ENCODE measurements at regions not wholly inside any gene's neighbourhood (a gene's known extent, or its start where the extent isn't known, plus 50 kb on each side); places are given as distances from the start of the nearest gene placed in this dataset.

DNA sequence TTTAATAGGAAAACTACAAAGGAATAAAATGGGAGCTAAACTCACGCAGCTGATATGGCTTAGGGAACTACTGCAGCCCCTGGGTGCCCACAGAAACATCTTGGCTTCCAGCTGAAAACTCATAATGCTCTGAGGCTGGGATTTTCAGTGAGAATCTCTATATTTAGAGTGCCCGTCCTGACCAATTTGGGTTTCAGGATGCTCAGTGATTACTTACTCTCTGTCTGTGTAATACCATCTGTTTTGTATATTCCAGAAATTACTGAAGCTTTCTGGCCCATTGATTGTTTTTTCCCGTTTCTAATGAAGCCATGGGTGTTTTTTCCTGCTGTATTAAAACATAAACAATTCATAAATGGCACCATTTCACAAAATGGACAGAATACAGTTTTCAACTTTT lies 50.6 kb upstream of the ZNF385D start:
- no peak overlapping the region for H3K27ac ChIP-seq
- TF ChIP-seq, protein P1, sequence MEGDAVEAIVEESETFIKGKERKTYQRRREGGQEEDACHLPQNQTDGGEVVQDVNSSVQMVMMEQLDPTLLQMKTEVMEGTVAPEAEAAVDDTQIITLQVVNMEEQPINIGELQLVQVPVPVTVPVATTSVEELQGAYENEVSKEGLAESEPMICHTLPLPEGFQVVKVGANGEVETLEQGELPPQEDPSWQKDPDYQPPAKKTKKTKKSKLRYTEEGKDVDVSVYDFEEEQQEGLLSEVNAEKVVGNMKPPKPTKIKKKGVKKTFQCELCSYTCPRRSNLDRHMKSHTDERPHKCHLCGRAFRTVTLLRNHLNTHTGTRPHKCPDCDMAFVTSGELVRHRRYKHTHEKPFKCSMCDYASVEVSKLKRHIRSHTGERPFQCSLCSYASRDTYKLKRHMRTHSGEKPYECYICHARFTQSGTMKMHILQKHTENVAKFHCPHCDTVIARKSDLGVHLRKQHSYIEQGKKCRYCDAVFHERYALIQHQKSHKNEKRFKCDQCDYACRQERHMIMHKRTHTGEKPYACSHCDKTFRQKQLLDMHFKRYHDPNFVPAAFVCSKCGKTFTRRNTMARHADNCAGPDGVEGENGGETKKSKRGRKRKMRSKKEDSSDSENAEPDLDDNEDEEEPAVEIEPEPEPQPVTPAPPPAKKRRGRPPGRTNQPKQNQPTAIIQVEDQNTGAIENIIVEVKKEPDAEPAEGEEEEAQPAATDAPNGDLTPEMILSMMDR (IDR thresholded peaks at IDR 0.05), result no peak
- H3K4me3 ChIP-seq, result no peak overlapping the region
- DNase-seq (ENCODE audit: low spot score), result no peak

DNA sequence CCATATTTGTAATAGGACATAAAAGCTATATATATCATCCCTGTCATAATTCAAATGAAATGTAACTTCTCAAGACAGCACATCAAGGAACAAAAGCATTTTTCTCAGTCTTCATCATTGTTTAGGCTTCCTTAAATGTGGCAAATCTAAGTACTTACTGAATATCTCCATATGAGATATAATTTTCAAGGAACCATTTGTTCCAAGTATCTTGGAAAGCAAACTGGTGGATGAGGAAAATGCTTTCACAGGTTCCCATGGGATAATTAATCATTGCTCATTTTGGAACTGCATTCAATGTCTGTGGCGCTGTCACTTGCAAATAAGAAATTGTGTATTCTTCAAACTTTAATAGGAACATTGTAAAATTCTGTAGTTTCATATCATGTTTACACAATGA lies 52.6 kb upstream of the ZNF385D start:
- TF ChIP-seq, protein P1 (IDR thresholded peaks at IDR 0.05), result no peak
- Histone ChIP-seq H3K27ac (no peak overlapping the region), H3K4me3 (no peak overlapping the region)
- DNase-seq (ENCODE audit: low spot score), result no peak

DNA sequence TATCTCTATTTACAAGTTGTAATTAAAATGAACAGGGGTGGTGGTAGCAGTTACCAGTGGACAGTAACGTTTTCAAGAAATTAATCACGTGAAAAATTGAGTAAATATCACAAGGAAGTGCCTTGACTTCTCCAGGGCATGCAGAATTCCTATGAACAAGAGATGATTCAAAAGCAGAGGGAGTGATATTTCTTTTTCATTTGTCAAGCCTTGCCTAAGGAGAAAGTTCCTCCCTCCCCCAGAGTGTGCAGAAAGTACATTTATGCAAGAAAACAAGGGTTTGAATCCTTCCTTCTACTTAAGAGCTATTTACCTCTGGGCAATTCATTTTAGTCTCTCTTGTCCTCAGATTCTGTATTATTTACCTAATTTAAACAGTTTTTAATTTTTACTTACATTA lies 53.3 kb upstream of the ZNF385D start:
- Histone ChIP-seq H3K27ac (no peak overlapping the region), H3K4me3 (no peak overlapping the region)
- DNase-seq (ENCODE audit: low spot score), result no peak
- TF ChIP-seq, protein P1 (IDR thresholded peaks at IDR 0.05), result no peak

DNA sequence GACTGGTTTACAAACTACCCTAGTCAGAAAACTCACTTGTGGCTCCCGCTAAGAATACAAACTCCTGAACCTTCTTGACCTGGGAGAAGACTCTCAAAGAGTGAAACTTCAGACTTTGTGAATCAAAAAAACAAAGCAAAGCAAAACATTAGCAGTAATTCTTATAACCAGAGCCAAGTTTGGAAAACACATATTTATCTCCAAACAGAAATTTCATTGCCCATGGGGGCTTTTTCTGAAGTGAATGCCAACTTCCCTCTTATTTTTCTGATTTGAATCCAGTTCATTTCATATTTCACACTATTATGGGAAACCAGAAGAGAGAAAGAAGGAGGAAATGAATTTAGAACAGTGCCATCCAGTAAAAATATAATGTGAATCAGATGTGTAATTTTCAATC lies 55.7 kb upstream of the ZNF385D start:
- Histone ChIP-seq H3K4me3 (no peak overlapping the region), H3K27ac (no peak overlapping the region)
- TF ChIP-seq, protein P1 (IDR thresholded peaks at IDR 0.05), result no peak
- DNase-seq (ENCODE audit: low spot score), result no peak

DNA sequence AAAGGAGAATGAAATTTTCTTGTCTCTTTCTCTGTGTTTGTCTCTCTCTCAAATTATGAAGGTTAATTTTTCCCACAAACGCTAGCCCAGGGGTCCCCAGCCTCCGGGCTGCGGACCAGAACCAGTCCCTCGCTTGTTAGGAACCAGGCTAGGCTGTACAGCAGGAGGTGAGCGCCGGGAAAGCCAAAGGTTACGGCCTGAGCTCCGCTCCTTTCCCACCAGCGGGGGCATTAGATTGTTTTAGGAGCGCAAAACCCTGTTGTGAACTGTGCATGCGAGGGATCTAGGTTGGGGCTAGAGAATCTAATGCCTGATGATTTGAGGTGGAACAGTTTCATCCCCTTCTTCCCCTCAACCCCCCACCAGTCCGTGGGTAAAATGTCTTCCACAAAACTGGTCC lies 74.7 kb upstream of the ZNF385D start:
- no peak for DNase-seq (ENCODE audit: low spot score)
- H3K27ac ChIP-seq, result no peak overlapping the region
- H3K4me3 ChIP-seq, result no peak overlapping the region
- TF ChIP-seq, protein P1 (IDR thresholded peaks at IDR 0.05), result no peak

DNA sequence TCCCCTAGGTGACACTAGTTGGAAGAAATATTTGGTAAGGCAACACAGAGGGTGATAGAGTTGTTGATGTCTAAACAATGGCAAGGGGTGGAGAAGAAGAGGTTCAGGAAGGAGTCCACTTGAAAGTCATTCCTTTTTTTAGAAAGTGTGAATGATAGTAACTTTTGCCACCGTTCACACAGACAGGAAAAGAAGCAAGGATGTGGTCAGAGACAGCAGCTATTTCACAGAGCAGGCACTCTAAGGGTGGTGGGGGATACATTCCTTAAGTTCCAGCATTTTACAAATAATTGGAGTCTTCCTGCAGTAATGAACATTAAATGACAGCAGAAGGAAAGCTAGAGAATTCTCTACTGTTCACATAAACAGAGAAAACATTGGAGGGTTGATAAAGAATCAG lies 75.4 kb upstream of the ZNF385D start:
- Histone ChIP-seq H3K4me3 (no peak overlapping the region), H3K27ac (no peak overlapping the region)
- no peak for DNase-seq (ENCODE audit: low spot score)
- TF ChIP-seq, protein P1 (IDR thresholded peaks at IDR 0.05), result no peak

DNA sequence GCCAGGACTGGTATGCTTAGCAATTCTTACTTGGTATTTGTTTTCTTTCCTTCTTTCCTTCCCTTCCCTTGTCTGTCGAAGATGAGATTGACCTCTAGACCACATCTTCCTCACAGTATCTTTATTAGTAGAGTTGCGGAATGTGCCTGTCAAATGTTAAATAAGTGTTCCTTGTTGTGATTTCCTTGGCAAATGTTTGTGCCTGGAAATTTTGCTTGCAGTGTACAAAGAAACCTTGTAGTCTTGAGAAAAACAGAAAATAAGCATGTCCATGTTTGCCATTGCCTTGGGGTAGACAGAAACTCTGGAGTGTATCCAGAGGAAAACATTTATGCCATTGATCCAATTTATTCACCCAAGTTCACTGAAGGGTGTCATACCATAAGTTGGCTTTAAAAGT lies 79.5 kb upstream of the ZNF385D start:
- Histone ChIP-seq H3K4me3 (no peak overlapping the region), H3K27ac (no peak overlapping the region)
- DNase-seq (ENCODE audit: low spot score), result no peak
- TF ChIP-seq, protein P1 (IDR thresholded peaks at IDR 0.05), result no peak
